SK-N-MC (cell line): ENCODE measurements at regions not wholly inside any gene's neighbourhood (a gene's known extent, or its start where the extent isn't known, plus 50 kb on each side); places are given as distances from the start of the nearest gene placed in this dataset.
A peak's percentile ranks its signal among the peaks of the same experiment; 100 is the strongest.

Source experiments
- DNase-seq: peaks from one replicate; pipeline ENCODE4 v3.0.0-alpha.2; 2011; ENCODE audit warnings: low read depth, low spot score
- H3K27ac ChIP-seq: fragments of 200-600 bp; sonication (generic); 2 replicates; pipeline ENCODE4 v1.5.1; 2016; ENCODE audit warnings: mixed run types
- H3K36me3 ChIP-seq: fragments of 200-600 bp; sonication (generic); 2 replicates; pipeline ENCODE4 v1.6.1; 2017; ENCODE audit warnings: antibody characterized with exemption, low read length, mixed read lengths; ENCODE audit not compliant: insufficient read depth
- H3K4me3 ChIP-seq: fragments of 200-600 bp; sonication (generic); 2 replicates; pipeline ENCODE4 v1.5.1; 2016
- H3K9ac ChIP-seq: fragments of 200-600 bp; sonication (generic); 2 replicates; pipeline ENCODE4 v1.8.0; 2017; ENCODE audit warnings: mixed run types, mixed read lengths; ENCODE audit not compliant: insufficient read length
- H3K9me3 ChIP-seq: fragments of 200-600 bp; sonication (generic); 2 replicates; pipeline ENCODE4 v1.6.1; 2017; ENCODE audit warnings: low read depth, mild to moderate bottlenecking, antibody characterized with exemption, low read length, moderate library complexity, mixed read lengths
- EZH2 ChIP-seq: fragments of 200-600 bp; sonication (generic); IDR thresholded peaks from one replicate; pipeline ENCODE4 v1.6.1; 2017; ENCODE audit warnings: antibody characterized with exemption
- FOXP2 ChIP-seq: optimal IDR thresholded peaks from 2 replicates; pipeline ENCODE3; 2011; ENCODE audit warnings: mild to moderate bottlenecking, moderate library complexity; ENCODE audit not compliant: insufficient read depth; ENCODE audit errors: extremely low read length, control extremely low read depth
- POLR2AphosphoS5 ChIP-seq: IDR thresholded peaks from 2 replicates; pipeline ENCODE4 v1.6.1; 2012; ENCODE audit warnings: mild to moderate bottlenecking, low read depth, low read length, borderline replicate concordance

- no peak for TF ChIP-seq POLR2AphosphoS5
- TF ChIP-seq FOXP2 = no peak
- TF ChIP-seq EZH2 = no peak
- H3K36me3 ChIP-seq = no peaks in the 10 kb centered on the region
- H3K9me3 ChIP-seq = no peaks in the 10 kb centered on the region
- no peak overlapping the region for H3K9ac ChIP-seq
- no peak overlapping the region for H3K27ac ChIP-seq
- H3K4me3 ChIP-seq = no peak overlapping the region
- DNase-seq = no peak
These were observed 115.0 kb upstream of the TMPRSS2 start for GRCh38 chr21:41622831-41623548.

- Histone ChIP-seq H3K9ac (no peak overlapping the region), H3K9me3 (no peaks in the 10 kb centered on the region), H3K4me3 (no peak overlapping the region), H3K36me3 (no peaks in the 10 kb centered on the region), H3K27ac (no peak overlapping the region)
- no peak for DNase-seq
- no peak for TF ChIP-seq POLR2AphosphoS5
- TF ChIP-seq FOXP2 = no peak
- TF ChIP-seq EZH2 = no peak
These were observed 114.2 kb upstream of the TMPRSS2 start for GRCh38 chr21:41622201-41622600.

DNA sequence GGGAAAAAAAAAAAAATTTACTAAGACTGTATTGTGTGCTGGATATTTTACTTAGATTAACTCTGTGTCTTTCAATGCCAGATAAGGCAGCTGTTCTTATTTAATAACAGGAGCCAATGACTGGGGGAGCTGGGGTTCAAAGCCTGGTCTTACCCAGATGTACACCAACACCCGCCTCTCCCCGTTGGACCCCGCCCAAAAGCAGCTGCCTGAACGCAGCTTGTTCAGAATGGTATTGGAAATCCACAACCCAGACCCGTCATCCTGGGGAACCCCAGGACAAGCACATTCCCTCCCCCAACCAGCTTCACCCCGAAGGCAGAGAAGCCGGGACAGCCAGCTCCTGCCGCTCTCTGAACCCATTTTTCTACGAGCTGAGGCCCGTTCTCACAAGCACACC is 113.6 kb upstream of the TMPRSS2 start:
- TF ChIP-seq EZH2 (no peak), FOXP2 (no peak), POLR2AphosphoS5 (no peak)
- no peak for DNase-seq
- H3K4me3 ChIP-seq = no peak overlapping the region
- no peak overlapping the region for H3K27ac ChIP-seq
- no peaks in the 10 kb centered on the region for H3K9me3 ChIP-seq
- H3K9ac ChIP-seq = no peak overlapping the region
- H3K36me3 ChIP-seq = no peaks in the 10 kb centered on the region

GRCh38 chr21:41620982-41621381 is 113.0 kb upstream of the TMPRSS2 start:
- TF ChIP-seq POLR2AphosphoS5 (no peak), FOXP2 (no peak), EZH2 (no peak)
- no peaks in the 10 kb centered on the region for H3K36me3 ChIP-seq
- DNase-seq = no peak
- no peak overlapping the region for H3K9ac ChIP-seq
- H3K9me3 ChIP-seq = no peaks in the 10 kb centered on the region
- H3K27ac ChIP-seq = no peak overlapping the region
- H3K4me3 ChIP-seq = no peak overlapping the region

GRCh38 chr21:41620541-41620940 is 112.6 kb upstream of the TMPRSS2 start:
- TF ChIP-seq FOXP2 = no peak
- TF ChIP-seq EZH2 = no peak
- no peak for TF ChIP-seq POLR2AphosphoS5
- no peak for DNase-seq
- Histone ChIP-seq H3K9ac (no peak overlapping the region), H3K36me3 (no peaks in the 10 kb centered on the region), H3K4me3 (no peak overlapping the region), H3K27ac (no peak overlapping the region), H3K9me3 (no peaks in the 10 kb centered on the region)

DNA sequence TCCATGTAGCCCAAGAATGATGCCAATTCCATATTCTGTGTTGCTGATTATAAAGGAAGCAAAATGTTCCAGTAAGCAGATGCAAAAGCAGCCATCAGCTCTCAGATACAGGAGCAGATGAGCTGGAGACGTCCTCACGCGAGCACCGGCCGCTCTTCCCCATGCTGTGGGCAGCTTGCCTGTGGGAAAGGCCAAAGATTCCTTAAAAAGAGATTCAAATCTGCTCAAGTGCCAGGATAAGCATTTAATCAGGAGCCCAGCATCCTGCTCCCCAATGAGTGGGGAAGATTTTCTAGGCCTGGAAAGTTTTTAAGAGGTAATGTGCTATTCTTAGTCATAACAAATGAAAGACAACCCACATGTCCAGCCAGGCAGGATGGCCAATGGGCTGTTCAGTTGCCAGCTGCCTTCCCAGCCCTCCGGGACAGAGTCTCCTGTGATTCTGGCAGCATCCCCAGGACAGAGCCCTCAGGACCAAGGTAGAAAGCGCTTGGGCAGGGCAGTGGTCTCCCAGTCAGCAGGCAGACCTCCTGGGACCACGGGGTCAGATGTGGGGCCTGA is 108.2 kb upstream of the TMPRSS2 start:
- Histone ChIP-seq H3K36me3 (no peaks in the 10 kb centered on the region), H3K27ac (0 out of 2 replicates have a peak overlapping the region, but pooled peaks have one; percentile 48), H3K9me3 (no peaks in the 10 kb centered on the region), H3K9ac (no peak overlapping the region), H3K4me3 (no peak overlapping the region)
- no peak for DNase-seq
- TF ChIP-seq POLR2AphosphoS5 = no peak
- TF ChIP-seq FOXP2 = no peak
- TF ChIP-seq EZH2 = no peak

DNA sequence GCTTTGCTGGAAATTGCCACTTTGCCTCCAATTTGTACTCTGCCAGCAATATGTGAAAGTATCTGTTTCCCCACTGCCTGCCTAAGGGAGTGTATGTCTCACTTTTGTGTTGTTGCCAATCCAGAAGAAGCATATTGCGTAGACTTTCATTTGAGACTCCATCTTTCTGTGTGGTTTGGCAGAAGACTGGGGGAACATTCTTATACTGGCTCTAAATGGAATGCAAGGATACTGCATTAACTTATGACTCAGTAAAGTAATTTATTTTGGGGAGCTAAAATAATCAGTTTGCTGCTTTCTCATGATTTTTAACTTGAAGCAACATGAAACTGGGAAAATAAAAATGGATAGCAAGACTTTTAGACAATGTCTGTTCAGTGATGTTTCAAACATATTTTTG is 107.7 kb upstream of the TMPRSS2 start:
- Histone ChIP-seq H3K9me3 (no peaks in the 10 kb centered on the region), H3K4me3 (no peak overlapping the region), H3K36me3 (no peaks in the 10 kb centered on the region), H3K27ac (0 out of 2 replicates have a peak overlapping the region, but pooled peaks have one; percentile 48), H3K9ac (no peak overlapping the region)
- TF ChIP-seq EZH2 = no peak
- no peak for DNase-seq

DNA sequence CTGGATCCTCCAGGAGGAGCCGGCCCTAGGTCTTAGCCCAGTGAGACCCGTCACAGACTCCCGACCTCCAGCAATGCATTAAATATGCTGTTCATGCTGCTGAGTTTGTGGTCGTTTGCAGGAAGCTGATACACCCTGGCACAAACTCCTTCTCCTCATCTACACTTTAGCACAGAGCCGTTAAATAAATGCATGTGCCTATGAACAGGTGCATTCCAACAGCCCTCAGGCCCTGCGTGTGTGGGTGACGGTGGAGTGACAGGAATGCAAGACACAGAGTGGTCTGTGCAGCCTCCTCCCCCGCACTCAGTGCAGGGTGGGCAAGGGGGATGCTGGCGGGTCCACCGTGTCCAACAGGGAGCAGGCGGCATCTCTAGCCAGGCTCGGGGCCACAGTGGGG is 106.6 kb upstream of the TMPRSS2 start:
- TF ChIP-seq FOXP2 (no peak), POLR2AphosphoS5 (no peak), EZH2 (no peak)
- no peaks in the 10 kb centered on the region for H3K9me3 ChIP-seq
- H3K4me3 ChIP-seq = no peak overlapping the region
- H3K9ac ChIP-seq = no peak overlapping the region
- DNase-seq = no peak
- no peaks in the 10 kb centered on the region for H3K36me3 ChIP-seq
- no peak overlapping the region for H3K27ac ChIP-seq

DNA sequence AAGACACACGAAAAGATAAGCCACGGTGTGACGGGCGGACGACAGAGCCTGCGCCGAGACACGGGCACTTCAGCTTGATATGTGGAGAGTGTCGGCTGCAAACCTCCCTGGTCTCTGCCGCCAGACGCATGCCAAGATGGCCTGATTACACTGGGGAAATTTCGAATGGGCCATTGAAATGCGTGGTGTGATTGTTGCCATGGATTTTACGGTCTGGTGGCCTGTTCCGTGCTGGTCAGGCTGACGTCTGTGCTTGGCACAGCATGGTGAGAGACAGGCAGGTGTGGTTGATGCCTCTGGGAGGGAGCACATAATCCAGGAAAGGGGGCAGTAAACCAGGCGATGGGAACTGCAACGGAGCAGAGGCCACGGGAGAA is 105.6 kb upstream of the TMPRSS2 start:
- no peaks in the 10 kb centered on the region for H3K36me3 ChIP-seq
- peak overlapping the region; percentile 31; the same call in 1 of the 2 replicates for H3K27ac ChIP-seq
- no peaks in the 10 kb centered on the region for H3K9me3 ChIP-seq
- no peak for DNase-seq
- TF ChIP-seq EZH2 = no peak
- TF ChIP-seq POLR2AphosphoS5 = no peak
- TF ChIP-seq FOXP2 = no peak
- no peak overlapping the region for H3K9ac ChIP-seq
- no peak overlapping the region for H3K4me3 ChIP-seq
